Effector memory CD8-positive, alpha-beta T cell (primary cell): ENCODE measurements at regions not wholly inside any gene's neighbourhood (a gene's known extent, or its start where the extent isn't known, plus 50 kb on each side); places are given as distances from the start of the nearest gene placed in this dataset.
"Not testable (repeated sequence)": the region's sequence is repeated elsewhere in the genome, so short reads cannot be mapped to it uniquely, and the experiment has no call there.

Source experiments
- ATAC-seq: fragments of 150-1000 bp; cut with Tn5 transposase; replicated peaks from 2 replicates; pipeline ENCODE4 v1.10.0; 2021; ENCODE audit warnings: mild to moderate bottlenecking, moderate library complexity
- DNase-seq, 3 experiments: peaks; one replicate each; pipeline ENCODE4 v3.0.0; 2021
- H3K27ac Mint-ChIP-seq, 2 donors: one replicate each; pipeline ENCODE4 v1.8.0; 2022; ENCODE audit warnings: mild to moderate bottlenecking in 2 of 2, mixed read lengths in 2 of 2, moderate library complexity in 2 of 2
- H3K27me3 Mint-ChIP-seq, 2 donors: one replicate each; pipeline ENCODE4 v1.8.0; 2022; ENCODE audit warnings: mixed read lengths in 2 of 2
- H3K36me3 Mint-ChIP-seq: one replicate; pipeline ENCODE4 v1.8.0; 2022; ENCODE audit warnings: mild to moderate bottlenecking, moderate library complexity, mixed read lengths; ENCODE audit not compliant: insufficient read depth
- H3K4me1 Mint-ChIP-seq, 2 donors: one replicate each; pipeline ENCODE4 v1.8.0; 2022; ENCODE audit warnings: low read depth in 2 of 2, mixed read lengths in 2 of 2
- H3K4me3 Mint-ChIP-seq, 2 donors: one replicate each; pipeline ENCODE4 v1.8.0; 2022; ENCODE audit warnings: mild to moderate bottlenecking in 2 of 2, mixed read lengths in 2 of 2, moderate library complexity in 2 of 2
- H3K9me3 Mint-ChIP-seq, 2 donors: one replicate each; pipeline ENCODE4 v1.8.0; 2022; ENCODE audit warnings: mixed read lengths in 2 of 2

DNA sequence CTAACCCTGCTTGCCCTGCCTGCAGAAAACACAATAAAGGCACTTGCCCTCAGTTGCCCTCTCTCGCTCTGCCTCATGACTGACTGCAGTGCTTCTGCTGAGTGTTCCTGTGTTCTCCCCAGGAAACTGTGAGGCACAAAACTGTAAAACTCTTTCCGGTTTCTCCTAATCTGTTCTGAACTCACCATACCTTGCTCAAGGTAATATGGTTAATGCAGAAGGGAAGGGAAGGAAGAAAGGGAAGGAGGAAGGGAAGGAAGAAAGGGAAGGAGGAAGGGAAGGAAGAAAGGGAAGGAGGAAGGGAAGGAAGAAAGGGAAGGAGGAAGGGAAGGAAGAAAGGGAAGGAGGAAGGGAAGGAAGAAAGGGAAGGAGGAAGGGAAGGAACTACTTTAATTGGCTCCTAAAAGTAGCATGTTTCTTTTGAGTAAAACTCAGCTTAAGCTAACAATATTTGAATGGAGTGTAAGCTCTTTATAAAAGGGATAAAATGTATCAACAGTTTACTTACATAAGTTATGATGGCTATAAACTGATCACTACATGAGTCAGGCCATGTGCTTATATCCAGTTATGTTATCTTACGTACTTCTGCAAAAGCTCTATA lies 334.0 kb upstream of the CLEC14A start:
- Mint-ChIP-seq H3K36me3 (no peaks in the 10 kb centered on the region), H3K4me1 (no peaks in the 10 kb centered on the region), H3K27me3 (no peaks in the 10 kb centered on the region), H3K9me3 (peaks cover 0 to 2% of the 10 kb centered on the region in 2 donors), H3K27ac (no peak overlapping the region), H3K4me3 (no peak overlapping the region)
- DNase-seq (no peak), ATAC-seq (no peak)

DNA sequence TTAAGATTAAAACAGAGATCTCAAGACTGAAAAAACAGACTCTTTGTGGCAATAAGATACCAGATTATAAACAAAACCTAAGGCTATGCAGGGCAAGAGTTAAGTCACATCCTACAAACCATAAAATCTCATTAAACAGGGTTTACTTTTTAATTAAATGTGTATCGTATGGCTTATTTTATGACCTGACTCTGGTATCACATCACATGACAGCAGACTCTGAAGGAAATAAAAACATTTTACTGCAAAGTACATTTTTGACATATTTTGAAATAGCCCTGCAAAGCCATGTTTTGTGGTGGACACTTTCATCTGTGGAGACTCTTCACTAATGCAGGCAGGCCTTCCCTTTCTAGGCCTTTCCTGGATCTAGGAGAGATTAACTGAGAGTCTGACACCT lies 327.6 kb upstream of the CLEC14A start:
- Mint-ChIP-seq H3K27me3 (no peaks in the 10 kb centered on the region), H3K4me3 (no peak overlapping the region), H3K9me3 (peaks cover 0 to 5% of the 10 kb centered on the region in 2 donors), H3K36me3 (no peaks in the 10 kb centered on the region), H3K27ac (no peak overlapping the region), H3K4me1 (no peaks in the 10 kb centered on the region)
- DNase-seq (no peak), ATAC-seq (no peak)

GRCh38 chr14:38578278-38578681 lies 322.4 kb upstream of the CLEC14A start:
- Mint-ChIP-seq H3K36me3 (no peaks in the 10 kb centered on the region), H3K27me3 (no peaks in the 10 kb centered on the region), H3K9me3 (peaks cover 5 to 8% of the 10 kb centered on the region in 2 donors), H3K27ac (no peak overlapping the region), H3K4me1 (no peaks in the 10 kb centered on the region), H3K4me3 (no peak overlapping the region)
- DNase-seq, result no peak
- no peak for ATAC-seq

- Mint-ChIP-seq H3K36me3 (no peaks in the 10 kb centered on the region), H3K27ac (no peak overlapping the region), H3K9me3 (peaks cover 4 to 7% of the 10 kb centered on the region in 2 donors), H3K27me3 (no peaks in the 10 kb centered on the region), H3K4me1 (no peaks in the 10 kb centered on the region), H3K4me3 (no peak overlapping the region)
- no peak for ATAC-seq
- DNase-seq, result no peak
Observed at GRCh38 chr14:38567703-38568102, 311.8 kb upstream of the CLEC14A start.

DNA sequence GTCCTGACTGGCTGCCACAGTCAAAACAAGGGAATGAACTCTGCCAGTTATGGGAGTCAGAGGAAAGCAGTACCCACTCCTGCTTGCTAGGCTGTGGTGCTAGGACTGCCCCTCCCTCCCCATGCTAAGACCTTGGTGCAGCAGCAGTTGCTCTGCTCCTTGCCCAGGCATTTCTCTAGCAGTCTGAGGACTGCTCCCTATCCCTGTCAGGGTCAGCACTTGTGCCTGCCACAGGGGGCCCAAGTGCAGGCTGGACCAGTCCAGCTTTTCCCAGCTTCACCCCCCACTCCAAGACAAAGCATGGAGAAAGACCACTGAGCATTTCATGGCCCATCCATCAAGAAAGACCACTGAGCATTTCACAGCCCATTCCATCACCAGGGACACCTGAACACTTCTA lies 305.8 kb upstream of the CLEC14A start:
- H3K4me3 Mint-ChIP-seq, result no peak overlapping the region
- ATAC-seq, result no peak
- no peaks in the 10 kb centered on the region for H3K27me3 Mint-ChIP-seq
- H3K4me1 Mint-ChIP-seq, result no peaks in the 10 kb centered on the region
- H3K27ac Mint-ChIP-seq, result no peak overlapping the region
- no peak for DNase-seq
- peaks cover 8 to 13% of the 10 kb centered on the region in 2 donors for H3K9me3 Mint-ChIP-seq
- no peaks in the 10 kb centered on the region for H3K36me3 Mint-ChIP-seq

DNA sequence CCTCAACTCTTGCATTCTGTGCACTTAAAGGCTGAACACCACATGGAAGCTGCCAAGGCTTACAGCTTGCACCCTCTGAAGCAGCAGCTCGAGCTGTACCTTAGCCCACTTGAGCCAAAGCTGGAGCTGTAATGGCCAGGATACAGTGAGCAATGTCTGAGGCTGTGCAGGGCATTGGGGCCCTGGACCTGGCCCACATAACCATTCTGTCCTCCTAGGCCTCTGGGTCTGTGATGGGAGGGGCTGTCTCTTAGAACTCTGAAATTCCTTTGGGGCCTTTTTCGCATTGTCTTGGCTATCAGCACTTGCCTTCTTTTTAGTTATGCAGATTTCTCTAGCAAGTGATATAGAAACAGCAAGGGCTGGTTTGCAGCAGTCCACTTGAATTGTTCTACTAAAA lies 303.8 kb upstream of the CLEC14A start:
- Mint-ChIP-seq H3K36me3 (no peaks in the 10 kb centered on the region), H3K27ac (no peak overlapping the region), H3K27me3 (no peaks in the 10 kb centered on the region), H3K4me3 (no peak overlapping the region), H3K4me1 (no peaks in the 10 kb centered on the region), H3K9me3 (peaks cover 10 to 13% of the 10 kb centered on the region in 2 donors)
- no peak for ATAC-seq
- DNase-seq, result no peak

GRCh38 chr14:38557391-38557790 lies 301.5 kb upstream of the CLEC14A start:
- not testable (repeated sequence) for H3K36me3 Mint-ChIP-seq, H3K27ac Mint-ChIP-seq, H3K4me3 Mint-ChIP-seq

DNA sequence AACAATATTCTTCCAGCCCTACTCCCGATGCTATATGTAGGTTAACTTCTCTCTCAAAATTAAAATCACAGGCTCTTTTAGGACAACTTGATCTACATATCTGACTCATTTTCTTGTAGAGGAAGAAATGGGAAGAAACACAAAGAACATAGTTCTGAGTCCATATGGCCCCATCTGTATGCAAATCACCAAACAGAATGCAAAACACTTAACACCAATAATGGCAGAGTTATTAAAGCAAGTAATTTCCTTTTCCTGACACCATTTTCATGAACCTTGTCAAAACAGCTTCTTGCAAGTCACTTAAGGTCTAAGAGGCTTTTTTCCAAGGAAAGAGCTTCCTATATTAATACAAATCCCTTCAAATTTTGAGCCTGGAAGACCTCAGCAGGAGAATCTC lies 300.4 kb upstream of the CLEC14A start:
- no peak for ATAC-seq
- Mint-ChIP-seq H3K9me3 (peaks cover 10 to 13% of the 10 kb centered on the region in 2 donors), H3K36me3 (no peaks in the 10 kb centered on the region), H3K4me1 (no peaks in the 10 kb centered on the region), H3K27me3 (no peaks in the 10 kb centered on the region), H3K4me3 (no peak overlapping the region), H3K27ac (no peak overlapping the region)
- DNase-seq, result no peak

More at GRCh38 chr14:38557391-38557790, 301.5 kb upstream of the CLEC14A start:
- ATAC-seq, DNase-seq, H3K27me3 Mint-ChIP-seq, H3K4me1 Mint-ChIP-seq: not testable (repeated sequence)
- peaks cover 10 to 13% of the 10 kb centered on the region in 2 donors for H3K9me3 Mint-ChIP-seq

GRCh38 chr14:38554026-38554425 lies 298.1 kb upstream of the CLEC14A start:
- Mint-ChIP-seq H3K9me3 (peaks cover 4 to 5% of the 10 kb centered on the region in 2 donors), H3K27ac (no peak overlapping the region), H3K27me3 (no peaks in the 10 kb centered on the region), H3K4me1 (no peaks in the 10 kb centered on the region), H3K4me3 (no peak overlapping the region), H3K36me3 (no peaks in the 10 kb centered on the region)
- DNase-seq (no peak), ATAC-seq (no peak)

DNA sequence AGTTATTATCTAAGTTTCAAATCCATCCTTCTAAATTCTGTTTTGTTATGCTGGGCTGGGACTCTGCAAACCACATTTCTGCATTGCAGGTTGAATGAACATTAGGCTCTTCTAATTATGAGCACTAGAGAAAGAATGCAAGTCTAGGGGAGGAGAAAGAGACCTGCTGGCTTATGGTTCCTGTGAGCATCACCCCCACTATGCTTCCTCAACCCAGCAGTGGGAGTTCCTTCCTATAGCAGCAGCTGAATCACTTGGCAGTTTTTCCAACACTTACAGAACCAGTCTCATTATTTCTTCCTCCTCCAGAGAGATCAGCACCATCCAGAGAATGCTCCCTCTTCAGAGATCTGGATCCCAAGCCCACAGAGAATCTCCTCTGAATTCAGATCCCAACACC lies 297.7 kb upstream of the CLEC14A start:
- Mint-ChIP-seq H3K27ac (no peak overlapping the region), H3K4me3 (no peak overlapping the region), H3K36me3 (no peaks in the 10 kb centered on the region), H3K9me3 (peaks cover 4 to 5% of the 10 kb centered on the region in 2 donors), H3K27me3 (no peaks in the 10 kb centered on the region), H3K4me1 (no peaks in the 10 kb centered on the region)
- DNase-seq, result no peak
- ATAC-seq, result no peak

- Mint-ChIP-seq H3K27ac (no peak overlapping the region), H3K9me3 (no peaks in the 10 kb centered on the region), H3K4me3 (no peak overlapping the region), H3K36me3 (no peaks in the 10 kb centered on the region), H3K27me3 (no peaks in the 10 kb centered on the region), H3K4me1 (no peaks in the 10 kb centered on the region)
- DNase-seq (no peak), ATAC-seq (no peak)
Observed at GRCh38 chr14:38549564-38549963, 293.7 kb upstream of the CLEC14A start.

GRCh38 chr14:38547961-38548490 lies 292.1 kb upstream of the CLEC14A start:
- Mint-ChIP-seq H3K4me1 (no peaks in the 10 kb centered on the region), H3K36me3 (no peaks in the 10 kb centered on the region), H3K9me3 (peaks cover 0 to 1% of the 10 kb centered on the region in 2 donors), H3K4me3 (no peak overlapping the region), H3K27ac (no peak overlapping the region), H3K27me3 (no peaks in the 10 kb centered on the region)
- no peak for DNase-seq
- ATAC-seq, result no peak

DNA sequence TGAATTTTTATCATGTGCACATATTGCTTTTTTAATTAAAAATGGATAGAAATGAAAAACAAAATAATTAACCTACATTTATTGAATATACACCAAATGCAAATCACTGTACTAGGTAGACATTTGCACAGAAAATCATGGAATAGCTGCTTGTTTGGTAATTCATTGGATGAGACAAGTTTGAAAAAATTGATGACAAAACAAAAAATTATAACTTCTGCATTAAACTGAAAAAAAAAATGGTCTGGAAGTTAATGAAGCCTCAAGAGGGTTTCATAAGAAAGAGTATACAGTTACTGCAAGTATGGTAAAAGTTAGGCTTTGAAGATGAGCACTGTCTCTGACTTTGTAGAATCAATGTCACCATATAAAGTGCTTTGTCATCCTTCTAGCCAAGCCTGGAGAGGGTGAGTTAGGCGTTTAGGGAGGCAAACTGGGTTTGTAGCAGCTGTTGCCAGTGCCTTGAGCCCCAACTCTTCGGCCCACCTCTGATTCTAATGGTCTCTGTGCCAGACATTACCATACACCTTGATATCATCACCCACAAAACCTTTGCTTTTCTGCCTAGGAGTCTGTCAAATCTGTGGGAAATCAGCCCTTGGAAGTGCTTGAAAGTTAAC lies 291.1 kb upstream of the CLEC14A start:
- H3K9me3 Mint-ChIP-seq, result peaks cover 1% of the 10 kb centered on the region in 2 donors
- H3K36me3 Mint-ChIP-seq, result no peaks in the 10 kb centered on the region
- H3K4me1 Mint-ChIP-seq, result no peaks in the 10 kb centered on the region
- no peak overlapping the region for H3K4me3 Mint-ChIP-seq
- H3K27ac Mint-ChIP-seq, result no peak overlapping the region
- ATAC-seq, result no peak
- DNase-seq, result no peak
- H3K27me3 Mint-ChIP-seq, result no peaks in the 10 kb centered on the region

GRCh38 chr14:38544776-38545175 lies 288.9 kb upstream of the CLEC14A start:
- no peaks in the 10 kb centered on the region for H3K36me3 Mint-ChIP-seq
- ATAC-seq (no peak), DNase-seq (no peak)
- peaks cover 1 to 7% of the 10 kb centered on the region in 2 donors for H3K9me3 Mint-ChIP-seq
- H3K4me1 Mint-ChIP-seq, result no peaks in the 10 kb centered on the region
- no peaks in the 10 kb centered on the region for H3K27me3 Mint-ChIP-seq
- no peak overlapping the region for H3K4me3 Mint-ChIP-seq
- no peak overlapping the region for H3K27ac Mint-ChIP-seq
